ENCODE measurements at regions not wholly inside any gene's neighbourhood (a gene's known extent, or its start where the extent isn't known, plus 50 kb on each side); places are given as distances from the start of the nearest gene placed in this dataset.

GRCh38 chr2:205937211-205937610 lies 148.8 kb downstream of the INO80D start:
- intact Hi-C loops (cut with DNase I) = no loop called here
- ATAC-seq = no peak

DNA sequence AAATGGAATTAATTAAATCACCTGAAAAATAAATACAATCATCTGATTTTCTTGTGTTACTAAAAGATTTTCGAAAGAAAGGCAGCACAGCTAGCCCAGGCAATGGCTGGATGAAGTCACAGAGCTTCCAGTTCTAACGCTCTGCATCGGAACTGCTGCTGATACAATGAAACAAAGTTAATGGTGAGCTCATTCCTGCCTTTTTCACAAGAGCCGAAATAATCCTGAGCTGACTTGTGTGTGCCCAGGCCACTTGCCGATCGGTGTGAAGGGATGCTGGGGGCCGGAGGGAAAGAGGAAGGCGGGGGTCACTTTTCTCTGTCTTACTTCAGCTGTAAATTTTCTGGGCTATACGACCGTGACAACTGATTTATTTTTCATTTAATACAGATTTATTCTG lies 149.5 kb downstream of the INO80D start:
- ATAC-seq = no peak
- DNase-seq = no peak
- intact Hi-C loops (cut with DNase I) = no loop called here

More at GRCh38 chr2:205937211-205937610, 148.8 kb downstream of the INO80D start:
- no peak for DNase-seq

DNA sequence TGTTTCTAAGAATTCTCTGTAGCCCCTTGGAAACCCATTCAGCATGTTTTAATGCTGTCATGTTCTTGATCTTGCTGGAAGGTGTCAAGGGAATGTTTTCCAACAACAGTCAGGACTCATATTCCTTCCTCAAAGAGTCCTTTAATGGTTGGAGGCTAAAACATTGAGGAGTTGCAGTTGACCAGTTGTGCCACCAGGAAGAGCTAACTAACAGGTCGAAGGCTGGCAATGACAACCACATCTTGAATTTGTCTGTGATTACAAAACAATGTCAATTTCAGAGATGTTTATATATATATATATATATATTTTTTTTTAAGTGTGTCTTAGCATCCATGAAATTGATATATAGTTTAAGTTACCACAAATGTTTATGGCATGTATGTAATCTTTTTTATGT lies 151.5 kb downstream of the INO80D start:
- ATAC-seq (no peak), DNase-seq (no peak)
- intact Hi-C loops (cut with DNase I) = no loop called here

GRCh38 chr2:205932861-205933260 lies 153.1 kb downstream of the INO80D start:
- DNase-seq = no peak
- intact Hi-C loops (cut with DNase I) = no loop called here
- ATAC-seq = no peak

- ATAC-seq = no peak
- intact Hi-C loops (cut with DNase I) = no loop called here
- no peak for DNase-seq
Observed at GRCh38 chr2:205931388-205931787, 154.6 kb downstream of the INO80D start.

GRCh38 chr2:205930209-205930608 lies 155.8 kb downstream of the INO80D start:
- intact Hi-C loops (cut with DNase I) = no loop called here
- ATAC-seq (peak in 1 of 2 donors; percentile 47), DNase-seq (no peak)

- ATAC-seq (no peak), DNase-seq (no peak)
- intact Hi-C loops (cut with DNase I) = no loop called here
Observed at GRCh38 chr2:205929246-205929942, 156.6 kb downstream of the INO80D start.

GRCh38 chr2:205925373-205926337 lies 160.3 kb downstream of the INO80D start:
- intact Hi-C loops (cut with DNase I) = loop anchor here in 1 of 2 donors (1.0 kb wide), 1 partner anchor 160 kb away; no protein-coding TSS in a partner anchor
- peak; percentile 84 for DNase-seq
- ATAC-seq = peak; percentile 92 to 94

DNA sequence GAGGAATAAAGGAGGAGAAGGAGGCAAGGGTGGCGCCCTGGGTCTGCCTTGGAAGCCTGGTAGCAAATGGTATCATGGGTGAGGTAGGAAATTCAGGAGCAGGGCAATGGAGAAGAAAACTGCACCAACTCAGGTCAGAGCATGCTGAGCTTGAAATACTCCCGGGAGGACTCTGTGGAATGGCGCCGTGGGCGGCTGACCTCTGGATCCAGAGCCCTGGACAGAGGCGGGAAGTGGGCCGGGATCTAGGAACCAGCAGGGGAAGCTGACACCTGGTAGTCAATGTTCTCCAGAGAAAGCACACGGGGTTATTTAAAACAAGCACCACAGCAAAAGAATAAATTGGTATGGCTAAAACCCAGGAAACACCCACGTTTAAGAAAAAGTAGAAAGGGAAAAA lies 161.3 kb downstream of the INO80D start:
- DNase-seq = no peak
- ATAC-seq = no peak
- intact Hi-C loops (cut with DNase I) = loop anchor here (1.0 to 5.0 kb wide), 2 partner anchors 157 to 159 kb away; no protein-coding TSS in a partner anchor

DNA sequence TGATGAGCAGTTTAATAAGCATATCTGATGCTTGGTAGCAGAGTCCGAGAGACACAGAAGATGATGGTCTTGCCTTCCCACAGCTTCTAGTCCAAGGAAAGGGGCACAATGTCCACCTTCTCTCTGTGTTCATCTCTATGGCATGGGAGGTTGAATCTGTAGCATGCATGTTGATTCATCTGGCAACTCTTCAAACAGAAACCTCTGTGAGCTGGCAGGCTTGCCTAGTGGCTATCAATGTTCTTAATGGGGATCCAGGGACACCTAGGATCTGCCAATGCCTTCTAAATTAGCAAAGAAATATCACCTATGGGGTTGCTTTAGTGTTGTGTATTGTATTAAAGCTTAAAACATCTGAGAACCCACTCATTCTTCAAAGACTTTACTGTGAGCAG lies 170.8 kb downstream of the INO80D start:
- DNase-seq (no peak), ATAC-seq (no peak)
- intact Hi-C loops (cut with DNase I) = no loop called here

DNA sequence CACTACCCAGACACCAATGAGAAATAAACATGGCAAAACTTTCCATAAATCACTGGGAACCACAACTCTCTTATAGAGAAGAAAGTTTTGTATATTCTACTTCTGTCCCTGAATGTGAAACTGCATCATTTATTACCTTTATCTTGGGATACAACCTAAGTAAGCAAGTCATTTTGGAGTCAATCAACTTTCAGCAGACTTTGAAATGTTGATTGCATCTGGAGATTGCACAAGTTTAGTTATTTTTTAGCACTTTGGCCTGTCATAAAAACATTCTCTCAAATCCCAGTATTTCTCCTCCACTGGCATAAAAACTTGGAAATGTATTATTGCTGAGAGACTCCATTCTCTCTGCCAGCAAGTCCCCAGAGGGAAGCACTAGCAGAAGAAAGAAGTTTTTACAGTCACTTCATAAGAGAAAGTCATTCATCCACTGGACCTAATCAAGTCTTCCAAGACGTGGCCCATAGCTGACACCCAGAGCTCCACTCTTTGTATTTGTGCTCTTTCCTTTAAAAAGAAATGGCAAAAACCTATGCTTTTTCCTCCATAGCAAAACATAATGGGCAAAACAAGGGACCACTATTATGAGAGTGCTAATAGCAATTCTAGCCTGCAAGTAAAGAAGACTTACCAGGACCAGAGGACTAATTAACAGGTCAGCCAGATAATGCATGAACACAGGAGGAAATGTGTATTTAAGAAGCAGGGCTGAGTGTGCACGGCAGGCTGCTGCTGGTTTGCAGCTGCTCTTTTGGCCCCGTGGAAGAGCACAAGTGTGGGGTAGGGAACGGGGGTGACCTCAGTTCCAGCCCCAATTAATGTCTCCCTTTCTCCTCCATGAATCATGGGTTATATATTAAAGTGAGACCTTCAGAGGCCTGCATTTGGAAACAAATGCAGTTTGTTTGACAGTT lies 171.5 kb downstream of the INO80D start:
- ATAC-seq (no peak), DNase-seq (no peak)
- intact Hi-C loops (cut with DNase I) = no loop called here

DNA sequence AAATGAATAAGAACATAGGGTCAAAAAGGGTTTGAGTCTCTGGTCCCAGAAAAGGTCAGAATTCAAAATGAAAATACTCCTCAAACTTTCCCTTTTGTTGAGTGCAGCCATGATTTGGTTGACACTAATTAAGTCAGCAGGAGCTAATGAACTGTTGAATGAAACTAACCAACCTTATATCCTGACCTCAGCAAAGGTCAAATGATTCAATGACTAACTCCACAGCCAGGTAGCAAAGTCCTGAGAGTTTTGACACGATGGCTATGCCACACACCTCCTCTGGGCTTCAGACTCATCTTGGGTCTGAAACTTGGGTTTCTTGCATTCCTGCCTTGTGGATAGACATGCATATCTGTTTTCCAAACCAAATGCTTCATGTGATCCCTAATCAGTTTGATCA lies 172.3 kb downstream of the INO80D start:
- DNase-seq = no peak
- no peak for ATAC-seq
- intact Hi-C loops (cut with DNase I) = no loop called here

DNA sequence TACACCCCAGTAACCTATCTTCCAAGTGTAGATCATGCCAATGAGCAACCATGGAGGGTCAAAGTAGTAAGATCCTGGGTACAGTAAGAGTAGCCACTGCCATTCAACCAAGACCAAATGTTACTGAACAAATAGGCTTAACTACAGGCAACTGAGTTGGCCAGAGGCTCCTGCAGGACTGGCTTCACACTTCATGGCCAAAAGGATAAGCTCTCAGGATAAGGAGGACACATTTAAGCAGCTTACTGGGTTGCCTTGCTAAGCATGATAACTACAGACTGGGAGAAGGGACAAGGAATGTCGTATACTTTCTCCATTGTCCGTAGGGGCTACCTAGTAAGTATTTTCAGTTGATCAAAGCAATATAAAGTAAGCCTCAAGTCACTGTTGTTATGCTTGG lies 174.7 kb downstream of the INO80D start:
- no peak for DNase-seq
- intact Hi-C loops (cut with DNase I) = no loop called here
- ATAC-seq = no peak

- ATAC-seq (no peak), DNase-seq (no peak)
- intact Hi-C loops (cut with DNase I) = no loop called here
Observed at GRCh38 chr2:205909184-205909572, 176.8 kb downstream of the INO80D start.

DNA sequence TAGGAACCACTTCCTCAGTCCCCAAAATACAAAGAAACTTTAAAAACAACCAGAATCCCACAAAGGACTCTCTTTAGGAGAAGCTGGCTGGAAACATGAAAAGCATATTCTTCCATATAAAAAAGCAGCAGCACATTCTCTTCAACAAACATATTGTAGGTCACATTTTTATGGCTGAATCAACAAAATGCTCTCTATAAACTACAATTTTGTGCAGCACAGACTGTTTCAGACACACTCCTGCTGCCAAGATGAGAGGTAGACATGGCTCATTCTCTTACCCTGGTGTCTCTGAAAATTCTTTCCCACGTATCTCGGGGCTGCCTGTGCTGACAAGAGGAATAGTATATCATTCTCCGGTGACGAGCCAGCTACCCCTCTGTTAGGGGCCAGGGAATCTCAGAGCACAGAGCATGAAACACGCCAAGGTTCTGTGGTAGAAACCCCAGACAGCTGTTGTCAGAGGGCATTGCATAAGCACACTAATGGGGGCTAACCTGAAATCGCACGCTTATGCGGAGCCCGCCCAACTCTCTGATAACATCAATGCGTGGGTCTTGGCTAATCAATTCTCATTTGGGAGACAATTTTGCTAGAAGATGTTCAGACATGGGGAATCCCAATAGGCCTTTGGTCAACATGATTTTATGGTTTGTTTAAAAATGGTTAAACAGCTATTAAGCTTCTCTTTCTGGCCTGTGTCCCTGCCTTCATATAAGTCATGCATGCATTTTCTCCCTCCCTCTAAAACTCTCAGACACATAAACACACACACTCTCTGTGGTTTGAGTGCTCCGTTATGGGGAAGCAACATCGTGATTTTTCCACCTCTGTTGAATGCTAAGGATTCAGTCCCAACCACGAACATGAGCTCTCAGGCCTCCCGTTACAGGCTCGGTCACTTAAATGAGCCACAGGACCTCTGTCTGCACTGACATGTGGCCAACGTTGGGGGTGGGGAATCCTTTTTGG lies 177.5 kb downstream of the INO80D start:
- ATAC-seq (no peak), DNase-seq (no peak)
- intact Hi-C loops (cut with DNase I) = no loop called here

DNA sequence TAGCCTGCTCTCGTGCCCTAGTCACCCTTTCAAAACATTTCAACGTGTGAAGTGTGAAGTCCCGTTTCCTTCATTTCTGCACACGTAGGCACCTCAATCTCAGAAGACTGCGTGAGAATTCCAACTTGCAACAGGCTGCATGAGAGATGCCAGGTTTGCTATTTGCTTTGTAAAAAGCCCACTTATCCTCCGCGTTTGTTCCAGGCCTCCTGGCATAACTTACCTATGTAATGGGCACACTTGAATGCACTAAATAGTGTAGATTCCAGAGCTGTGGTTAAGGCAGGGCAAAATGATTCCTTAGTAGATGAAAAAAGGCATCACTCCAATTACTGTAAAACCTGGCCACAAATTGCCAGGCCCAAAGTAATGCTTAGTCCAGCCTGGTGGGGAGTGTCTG lies 179.6 kb downstream of the INO80D start:
- DNase-seq (no peak), ATAC-seq (no peak)
- intact Hi-C loops (cut with DNase I) = no loop called here

- intact Hi-C loops (cut with DNase I) = no loop called here
- ATAC-seq (no peak), DNase-seq (no peak)
Observed at GRCh38 chr2:205905576-205905975, 180.4 kb downstream of the INO80D start.

GRCh38 chr2:205904873-205905272 lies 181.1 kb downstream of the INO80D start:
- DNase-seq (no peak), ATAC-seq (no peak)
- intact Hi-C loops (cut with DNase I) = no loop called here
